AG04450 (cell line): ENCODE measurements at regions not wholly inside any gene's neighbourhood (a gene's known extent, or its start where the extent isn't known, plus 50 kb on each side); places are given as distances from the start of the nearest gene placed in this dataset.

ENCODE experiments used
- CTCF ChIA-PET: fragments of 300-600, 350-600 bp; formaldehyde crosslinking; extraction: SDS; loops from one replicate; lab custom pipeline; 2022; ENCODE audit warnings: antibody characterized with exemption, inconsistent platforms; lab: Charles Lee
- POLR2A ChIA-PET: fragments of 350-600 bp; formaldehyde crosslinking; extraction: SDS; loops from one replicate; lab custom pipeline; 2021; ENCODE audit warnings: antibody characterized with exemption, inconsistent platforms; lab: Yijun Ruan, JAX
- DNase-seq: peaks from one replicate; pipeline ENCODE4 v3.0.0-alpha.2; 2011; ENCODE audit warnings: low read depth, low spot score
- H3K27ac ChIP-seq: one replicate; pipeline ENCODE4 v1.5.1; 2012; ENCODE audit warnings: low read depth, low read length, control low read depth
- H3K27me3 ChIP-seq: one replicate; pipeline ENCODE4 v1.6.0; 2012; ENCODE audit warnings: low read length; ENCODE audit not compliant: control insufficient read depth, insufficient read depth
- H3K4me3 ChIP-seq: 2 replicates; pipeline ENCODE4 v1.5.1; 2011; ENCODE audit warnings: mild to moderate bottlenecking, low read depth, low read length, control low read depth
- H3K9me3 ChIP-seq: 2 replicates; pipeline ENCODE4 v1.5.1; 2012; ENCODE audit warnings: low read length; ENCODE audit not compliant: control insufficient read depth, insufficient read depth
- TF ChIP-seq, protein P1 (sequence below): IDR thresholded peaks from 2 replicates; pipeline ENCODE4 v1.5.1; 2011; ENCODE audit warnings: low read depth, low read length, control low read depth, inconsistent platforms

DNA sequence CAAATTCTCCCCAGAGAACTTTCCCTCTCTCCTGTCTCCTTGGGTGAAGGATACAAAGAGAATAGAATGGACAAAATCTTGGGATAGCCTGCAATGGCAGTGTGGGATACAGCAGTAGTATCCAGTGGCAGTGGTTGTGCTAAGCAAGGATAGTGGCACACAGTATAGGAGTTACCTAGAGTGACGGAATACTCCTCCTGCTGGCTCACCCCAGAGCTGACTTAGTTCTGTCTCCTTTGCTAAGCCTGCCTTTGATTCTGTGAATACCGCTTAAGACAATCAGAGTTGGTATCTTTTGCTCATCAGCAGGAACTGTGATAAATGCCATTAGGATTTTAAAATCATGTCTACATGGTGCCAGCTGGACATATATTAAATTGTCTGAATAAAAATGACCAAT, 404.3 kb downstream of the JRKL start:
- H3K27ac ChIP-seq: no peak overlapping the region
- ChIA-PET CTCF (interaction anchor here (1.3 kb wide), 1 partner anchor 331 kb away, joined by 4 read pairs; no protein-coding TSS in a partner anchor), POLR2A (no interaction called here)
- no peak for DNase-seq
- H3K9me3 ChIP-seq: no peaks in the 10 kb centered on the region
- TF ChIP-seq, protein P1, sequence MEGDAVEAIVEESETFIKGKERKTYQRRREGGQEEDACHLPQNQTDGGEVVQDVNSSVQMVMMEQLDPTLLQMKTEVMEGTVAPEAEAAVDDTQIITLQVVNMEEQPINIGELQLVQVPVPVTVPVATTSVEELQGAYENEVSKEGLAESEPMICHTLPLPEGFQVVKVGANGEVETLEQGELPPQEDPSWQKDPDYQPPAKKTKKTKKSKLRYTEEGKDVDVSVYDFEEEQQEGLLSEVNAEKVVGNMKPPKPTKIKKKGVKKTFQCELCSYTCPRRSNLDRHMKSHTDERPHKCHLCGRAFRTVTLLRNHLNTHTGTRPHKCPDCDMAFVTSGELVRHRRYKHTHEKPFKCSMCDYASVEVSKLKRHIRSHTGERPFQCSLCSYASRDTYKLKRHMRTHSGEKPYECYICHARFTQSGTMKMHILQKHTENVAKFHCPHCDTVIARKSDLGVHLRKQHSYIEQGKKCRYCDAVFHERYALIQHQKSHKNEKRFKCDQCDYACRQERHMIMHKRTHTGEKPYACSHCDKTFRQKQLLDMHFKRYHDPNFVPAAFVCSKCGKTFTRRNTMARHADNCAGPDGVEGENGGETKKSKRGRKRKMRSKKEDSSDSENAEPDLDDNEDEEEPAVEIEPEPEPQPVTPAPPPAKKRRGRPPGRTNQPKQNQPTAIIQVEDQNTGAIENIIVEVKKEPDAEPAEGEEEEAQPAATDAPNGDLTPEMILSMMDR: 0 out of 2 replicates have a peak, but pooled peaks have one; percentile 11
- no peak overlapping the region for H3K4me3 ChIP-seq
- H3K27me3 ChIP-seq: no peaks in the 10 kb centered on the region

GRCh38 chr11:96798445-96798844, 408.6 kb downstream of the JRKL start:
- no peak overlapping the region for H3K4me3 ChIP-seq
- TF ChIP-seq, protein P1: no peak
- ChIA-PET CTCF (no interaction called here), POLR2A (no interaction called here)
- no peaks in the 10 kb centered on the region for H3K9me3 ChIP-seq
- no peak overlapping the region for H3K27ac ChIP-seq
- no peak for DNase-seq
- H3K27me3 ChIP-seq: no peaks in the 10 kb centered on the region

DNA sequence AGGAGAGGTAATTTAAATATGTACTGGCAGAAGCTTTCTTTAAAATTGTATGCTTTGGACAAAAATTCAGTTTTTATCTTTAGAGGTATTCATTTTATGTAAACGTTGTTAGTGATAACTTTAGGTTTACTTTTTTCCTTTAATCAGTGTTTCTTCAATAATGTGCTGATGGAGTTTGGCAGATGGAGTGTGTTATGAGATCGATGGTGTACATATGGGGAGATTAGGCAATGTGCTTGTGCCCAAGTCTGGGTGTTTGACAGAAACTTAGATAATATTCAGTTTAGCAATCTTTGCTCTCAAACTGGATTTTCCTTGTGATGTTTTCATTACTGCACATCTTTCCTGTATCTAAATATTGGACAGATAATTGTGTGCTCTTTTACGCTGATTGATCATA, 425.4 kb downstream of the JRKL start:
- DNase-seq: no peak
- Histone ChIP-seq H3K27me3 (no peaks in the 10 kb centered on the region), H3K9me3 (no peaks in the 10 kb centered on the region), H3K27ac (no peak overlapping the region), H3K4me3 (no peak overlapping the region)
- CTCF ChIA-PET: no interaction called here
- TF ChIP-seq, protein P1: no peak
- POLR2A ChIA-PET: no interaction called here

DNA sequence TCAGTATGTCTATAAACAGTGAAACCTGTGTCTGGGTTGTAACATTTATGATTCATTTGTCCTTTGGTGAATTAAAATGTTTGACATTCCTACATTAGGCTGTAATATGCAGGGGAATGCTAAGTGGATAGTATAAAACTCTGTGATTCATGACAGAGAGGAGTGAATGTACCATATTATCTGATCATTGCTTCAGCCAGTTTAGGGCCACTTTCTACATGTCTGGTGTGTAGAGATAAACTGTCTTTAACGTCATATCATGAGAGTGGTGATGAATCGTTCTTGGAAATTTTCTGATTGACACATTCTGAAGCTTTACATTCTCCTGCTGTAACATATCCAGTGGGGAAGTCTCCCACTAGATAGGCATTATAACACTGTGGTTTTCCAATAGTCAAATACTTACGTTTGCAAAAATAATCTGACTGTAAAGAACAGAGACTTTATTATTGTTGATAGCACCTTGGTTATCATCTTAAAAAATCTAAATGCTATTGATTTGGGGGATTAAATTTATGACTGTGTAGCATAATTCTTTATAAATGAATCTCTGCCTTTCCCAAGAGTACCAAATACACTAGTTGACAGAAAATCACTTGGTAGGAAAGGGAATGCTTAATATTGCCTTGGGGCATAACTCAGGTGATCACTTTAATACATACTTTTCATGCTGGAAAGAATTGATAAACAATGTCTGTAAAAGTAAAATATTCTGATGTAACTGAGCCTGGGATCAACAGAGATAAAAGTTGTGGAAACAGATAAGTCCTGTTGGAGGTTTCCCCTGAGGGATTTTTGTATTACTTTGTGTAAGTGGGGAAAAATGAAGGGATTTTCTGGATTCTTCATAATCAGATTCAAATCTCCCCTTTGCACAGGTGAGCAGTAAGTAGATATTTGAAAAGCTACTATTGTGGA, 427.9 kb downstream of the JRKL start:
- ChIA-PET POLR2A (no interaction called here), CTCF (no interaction called here)
- no peak for DNase-seq
- Histone ChIP-seq H3K27me3 (no peaks in the 10 kb centered on the region), H3K27ac (no peak overlapping the region), H3K9me3 (no peaks in the 10 kb centered on the region), H3K4me3 (no peak overlapping the region)
- TF ChIP-seq, protein P1: no peak

DNA sequence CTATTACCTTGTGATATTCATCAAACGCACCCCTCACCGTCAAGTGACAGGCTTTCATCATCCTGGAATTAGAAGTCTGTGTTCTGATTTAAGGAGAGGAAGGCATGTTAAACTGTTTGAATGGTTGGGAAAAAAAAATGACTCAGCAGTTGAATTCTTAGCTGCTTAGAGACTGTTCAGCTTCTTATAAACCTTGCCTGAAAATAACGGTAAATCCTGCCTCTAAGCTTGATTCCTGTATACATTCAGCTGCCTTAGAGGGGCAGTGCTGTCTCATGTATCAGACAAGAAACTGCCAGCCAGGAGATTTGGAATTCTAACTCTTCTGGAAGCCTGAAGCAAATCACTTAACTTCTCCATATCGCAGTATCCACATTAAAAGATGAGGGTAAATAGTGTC, 437.4 kb downstream of the JRKL start:
- POLR2A ChIA-PET: no interaction called here
- no peak overlapping the region for H3K4me3 ChIP-seq
- H3K27me3 ChIP-seq: no peaks in the 10 kb centered on the region
- H3K27ac ChIP-seq: no peak overlapping the region
- TF ChIP-seq, protein P1: no peak
- H3K9me3 ChIP-seq: no peaks in the 10 kb centered on the region
- DNase-seq: no peak
- CTCF ChIA-PET: no interaction called here
